ENCODE measurements at regions not wholly inside any gene's neighbourhood (a gene's known extent, or its start where the extent isn't known, plus 50 kb on each side); places are given as distances from the start of the nearest gene placed in this dataset.
A peak's percentile ranks its signal among the peaks of the same experiment; 100 is the strongest.

DNA sequence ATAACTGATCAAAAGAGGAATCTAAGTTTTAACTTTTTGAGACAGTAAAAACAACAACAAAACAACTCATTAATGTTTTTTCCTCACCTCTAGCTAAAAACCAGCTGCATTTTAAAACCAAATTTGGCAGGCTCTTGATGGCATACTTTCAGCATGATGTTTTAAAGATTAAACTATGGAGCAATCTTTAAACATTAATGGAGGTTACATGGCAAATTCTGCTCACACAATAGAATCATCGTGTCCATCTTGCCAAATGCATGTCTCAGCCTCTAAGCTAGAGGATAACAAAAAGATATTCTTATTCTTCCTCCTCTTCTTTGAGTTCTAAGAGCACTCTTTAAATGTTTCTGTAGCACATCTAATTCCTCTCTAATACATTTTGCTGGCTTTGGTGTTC is 579.8 kb upstream of the PKN2 start:
- no peaks in the 10 kb centered on the region for H3K27me3 ChIP-seq (ENCODE audit: control insufficient read depth, insufficient read depth, low read length)
- no peak overlapping the region for H3K4me3 ChIP-seq (ENCODE audit: low read depth, low read length)
- no peaks in the 10 kb centered on the region for H3K36me3 ChIP-seq (ENCODE audit: control insufficient read depth, insufficient read depth, low read length)
- DNase-seq (ENCODE audit: low read depth), result no peak
- TF ChIP-seq, protein P1, sequence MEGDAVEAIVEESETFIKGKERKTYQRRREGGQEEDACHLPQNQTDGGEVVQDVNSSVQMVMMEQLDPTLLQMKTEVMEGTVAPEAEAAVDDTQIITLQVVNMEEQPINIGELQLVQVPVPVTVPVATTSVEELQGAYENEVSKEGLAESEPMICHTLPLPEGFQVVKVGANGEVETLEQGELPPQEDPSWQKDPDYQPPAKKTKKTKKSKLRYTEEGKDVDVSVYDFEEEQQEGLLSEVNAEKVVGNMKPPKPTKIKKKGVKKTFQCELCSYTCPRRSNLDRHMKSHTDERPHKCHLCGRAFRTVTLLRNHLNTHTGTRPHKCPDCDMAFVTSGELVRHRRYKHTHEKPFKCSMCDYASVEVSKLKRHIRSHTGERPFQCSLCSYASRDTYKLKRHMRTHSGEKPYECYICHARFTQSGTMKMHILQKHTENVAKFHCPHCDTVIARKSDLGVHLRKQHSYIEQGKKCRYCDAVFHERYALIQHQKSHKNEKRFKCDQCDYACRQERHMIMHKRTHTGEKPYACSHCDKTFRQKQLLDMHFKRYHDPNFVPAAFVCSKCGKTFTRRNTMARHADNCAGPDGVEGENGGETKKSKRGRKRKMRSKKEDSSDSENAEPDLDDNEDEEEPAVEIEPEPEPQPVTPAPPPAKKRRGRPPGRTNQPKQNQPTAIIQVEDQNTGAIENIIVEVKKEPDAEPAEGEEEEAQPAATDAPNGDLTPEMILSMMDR (IDR thresholded peaks at IDR 0.05; ENCODE audit: insufficient read depth, low read length, poor library complexity, severe bottlenecking), result no peak

DNA sequence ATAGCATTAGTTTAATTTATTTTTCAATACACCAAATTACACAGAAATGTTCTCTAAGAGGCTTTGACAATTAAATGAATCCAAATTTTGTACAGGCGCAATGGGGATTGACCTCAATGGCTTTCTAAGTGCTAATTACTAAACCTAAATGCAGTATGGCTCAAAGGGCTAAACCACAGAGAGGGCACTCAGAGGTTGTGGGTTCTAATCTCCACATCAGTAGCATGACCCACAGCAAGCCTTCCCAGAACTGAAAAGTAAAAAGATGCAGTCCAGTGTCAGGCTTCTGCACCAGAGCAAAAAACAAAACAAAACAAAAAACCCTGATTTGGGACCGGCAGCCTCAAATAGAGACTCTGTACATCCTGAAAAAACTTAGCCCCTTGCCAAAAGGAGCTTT is 579.2 kb upstream of the PKN2 start:
- no peak for DNase-seq (ENCODE audit: low read depth)
- TF ChIP-seq, protein P1 (IDR thresholded peaks at IDR 0.05; ENCODE audit: insufficient read depth, low read length, poor library complexity, severe bottlenecking), result no peak
- Histone ChIP-seq H3K27me3 (ENCODE audit: control insufficient read depth, insufficient read depth, low read length) (no peaks in the 10 kb centered on the region), H3K4me3 (ENCODE audit: low read depth, low read length) (no peak overlapping the region), H3K36me3 (ENCODE audit: control insufficient read depth, insufficient read depth, low read length) (no peaks in the 10 kb centered on the region)

DNA sequence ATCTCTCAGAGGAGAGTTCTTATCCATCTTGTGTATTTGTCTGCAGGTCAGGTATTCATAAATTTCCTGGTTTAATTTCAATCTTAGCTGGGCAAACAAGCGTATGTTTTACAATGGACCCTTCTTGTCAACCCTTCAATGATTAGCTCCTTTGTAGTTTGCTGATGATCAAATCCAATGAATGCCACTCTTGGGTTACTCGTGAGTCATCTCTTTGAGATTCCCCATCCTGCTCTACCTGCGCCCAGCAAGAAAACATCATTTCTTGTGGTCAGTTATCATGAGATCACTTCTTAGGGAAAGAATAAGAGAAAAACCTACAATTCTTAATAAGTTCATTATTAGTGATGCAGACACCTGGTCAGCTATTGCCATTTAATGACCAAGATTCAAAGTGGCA is 572.3 kb upstream of the PKN2 start:
- Histone ChIP-seq H3K36me3 (ENCODE audit: control insufficient read depth, insufficient read depth, low read length) (no peaks in the 10 kb centered on the region), H3K4me3 (ENCODE audit: low read depth, low read length) (no peak overlapping the region), H3K27me3 (ENCODE audit: control insufficient read depth, insufficient read depth, low read length) (no peaks in the 10 kb centered on the region)
- TF ChIP-seq, protein P1 (IDR thresholded peaks at IDR 0.05; ENCODE audit: insufficient read depth, low read length, poor library complexity, severe bottlenecking), result no peak
- peak; percentile 42 for DNase-seq (ENCODE audit: low read depth)

DNA sequence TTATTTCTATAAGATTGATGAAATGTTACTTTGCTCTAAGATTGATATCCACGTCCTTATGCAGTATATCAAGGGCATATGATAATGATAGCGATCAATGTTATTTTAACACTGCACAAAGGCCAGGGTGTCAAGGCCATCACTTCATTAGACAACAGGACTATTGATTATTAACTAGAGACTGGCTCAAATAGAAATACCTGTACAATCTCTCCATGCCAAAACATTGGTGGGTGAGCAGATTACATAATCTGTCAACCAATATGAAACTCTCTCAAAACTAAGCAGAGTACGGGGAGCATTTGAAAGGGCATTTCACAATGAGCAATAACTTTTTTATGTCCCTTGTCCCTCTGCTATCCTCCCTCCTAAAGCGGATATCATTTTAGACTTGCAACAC is 566.5 kb upstream of the PKN2 start:
- no peak for DNase-seq (ENCODE audit: low read depth)
- Histone ChIP-seq H3K36me3 (ENCODE audit: control insufficient read depth, insufficient read depth, low read length) (no peaks in the 10 kb centered on the region), H3K27me3 (ENCODE audit: control insufficient read depth, insufficient read depth, low read length) (no peaks in the 10 kb centered on the region), H3K4me3 (ENCODE audit: low read depth, low read length) (no peak overlapping the region)
- TF ChIP-seq, protein P1 (IDR thresholded peaks at IDR 0.05; ENCODE audit: insufficient read depth, low read length, poor library complexity, severe bottlenecking), result no peak

DNA sequence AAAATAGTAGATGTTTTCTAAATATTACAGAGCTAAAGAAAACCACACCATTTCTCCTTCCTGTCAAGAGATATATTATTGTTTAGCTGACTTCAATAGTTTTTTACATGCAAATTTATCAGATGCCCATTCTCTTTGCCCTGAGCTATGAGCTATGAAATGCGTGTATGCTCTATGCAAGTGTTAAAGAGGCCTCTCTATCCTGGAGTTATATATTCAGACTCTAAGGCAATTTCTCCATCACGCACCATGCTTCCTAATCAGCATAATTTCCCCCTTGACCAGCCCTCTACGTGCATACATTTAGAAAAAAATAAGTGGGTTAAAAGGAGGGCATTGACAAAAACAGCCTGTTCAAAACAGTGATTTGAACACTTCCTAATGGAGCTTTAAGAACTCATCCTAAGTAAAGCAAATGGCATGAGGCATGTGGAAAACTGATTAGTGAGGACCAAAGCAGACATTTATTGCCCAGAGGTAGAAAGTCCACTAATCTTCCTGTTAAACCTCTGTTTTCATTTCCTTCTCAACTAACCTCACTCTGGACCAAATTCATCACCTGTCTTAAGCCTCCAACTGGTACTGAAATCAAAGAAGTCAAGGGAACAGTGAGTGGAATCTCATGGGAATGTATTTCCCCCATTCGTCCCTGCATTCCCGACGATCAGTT is 565.8 kb upstream of the PKN2 start:
- Histone ChIP-seq H3K4me3 (ENCODE audit: low read depth, low read length) (no peak overlapping the region), H3K36me3 (ENCODE audit: control insufficient read depth, insufficient read depth, low read length) (no peaks in the 10 kb centered on the region), H3K27me3 (ENCODE audit: control insufficient read depth, insufficient read depth, low read length) (no peaks in the 10 kb centered on the region)
- TF ChIP-seq, protein P1 (IDR thresholded peaks at IDR 0.05; ENCODE audit: insufficient read depth, low read length, poor library complexity, severe bottlenecking), result no peak
- DNase-seq (ENCODE audit: low read depth), result no peak

DNA sequence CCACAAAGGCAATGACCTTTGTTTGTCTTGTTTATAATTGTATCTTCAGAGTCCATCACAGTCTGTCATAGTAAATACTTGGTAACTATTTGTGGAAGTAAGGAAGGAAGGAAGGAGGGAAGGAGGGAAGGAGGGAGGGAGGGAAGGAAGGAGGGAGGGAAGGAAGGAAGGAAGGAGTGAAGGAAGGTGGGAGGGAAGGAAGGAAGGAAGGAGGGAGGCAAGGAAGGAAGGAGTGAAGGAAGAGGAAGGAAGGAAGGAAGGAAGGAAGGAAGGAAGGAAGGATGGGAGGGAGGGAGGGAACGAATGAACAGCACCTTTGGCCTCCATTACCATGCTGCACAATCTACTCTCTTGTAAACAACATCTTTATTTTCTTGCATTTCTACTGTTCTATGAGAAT is 559.5 kb upstream of the PKN2 start:
- no peak overlapping the region for H3K4me3 ChIP-seq (ENCODE audit: low read depth, low read length)
- no peak for DNase-seq (ENCODE audit: low read depth)
- no peaks in the 10 kb centered on the region for H3K27me3 ChIP-seq (ENCODE audit: control insufficient read depth, insufficient read depth, low read length)
- H3K36me3 ChIP-seq (ENCODE audit: control insufficient read depth, insufficient read depth, low read length), result no peaks in the 10 kb centered on the region
- TF ChIP-seq, protein P1 (IDR thresholded peaks at IDR 0.05; ENCODE audit: insufficient read depth, low read length, poor library complexity, severe bottlenecking), result no peak
